Naive thymus-derived CD4-positive, alpha-beta T cell (primary cell): ENCODE measurements at regions not wholly inside any gene's neighbourhood (a gene's known extent, or its start where the extent isn't known, plus 50 kb on each side); places are given as distances from the start of the nearest gene placed in this dataset.

ENCODE experiments used
- ATAC-seq: fragments of 150-1000 bp; cut with Tn5 transposase; 2 replicates; pipeline ENCODE4 v1.10.0; 2021; ENCODE audit warnings: mild to moderate bottlenecking, moderate library complexity
- CTCF ChIA-PET: fragments of 350-600 bp; sonication (Branson Sonifier 250); formaldehyde crosslinking; loops from one replicate; lab custom pipeline; 2021; ENCODE audit warnings: antibody characterized with exemption; lab: Charles Lee
- POLR2A ChIA-PET: fragments of 350-600 bp; sonication (Branson Sonifier 250); formaldehyde crosslinking; loops from one replicate; lab custom pipeline; 2021; ENCODE audit warnings: antibody characterized with exemption, inconsistent platforms; lab: Charles Lee
- DNase-seq, 9 donors: peaks; one replicate each; pipeline versions ENCODE4 v3.0.0 to v3.0.0-alpha.2; 2020 to 2022; ENCODE audit warnings: mixed read lengths in 1 of 9
- H3K27ac ChIP-seq: one replicate; pipeline ENCODE4 v1.7.0; 2013; ENCODE audit warnings: mild to moderate bottlenecking, low read depth, low read length, moderate library complexity
- H3K27me3 ChIP-seq, 2 donors: one replicate each; pipeline ENCODE4 v1.7.0; 2013; ENCODE audit warnings: low read length in 2 of 2, mild to moderate bottlenecking in 2 of 2, moderate library complexity in 2 of 2; ENCODE audit not compliant: control insufficient read depth in 2 of 2, insufficient read depth in 2 of 2
- H3K36me3 ChIP-seq, 3 experiments: 1 replicate in 2 of 3; 2 replicates in 1 of 3; pipeline ENCODE4 v1.7.0; 2013; ENCODE audit warnings: low read length in 3 of 3, mild to moderate bottlenecking in 3 of 3, moderate library complexity in 1 of 3; ENCODE audit not compliant: insufficient read depth in 3 of 3, control insufficient read depth in 2 of 3
- H3K4me1 ChIP-seq, 2 donors: one replicate each; pipeline ENCODE4 v1.7.0; 2013; ENCODE audit warnings: low read length in 2 of 2, mild to moderate bottlenecking in 2 of 2, moderate library complexity in 1 of 2; ENCODE audit not compliant: control insufficient read depth in 2 of 2, insufficient read depth in 2 of 2
- H3K4me3 ChIP-seq: 2 replicates; pipeline ENCODE4 v1.7.0; 2013; ENCODE audit warnings: mild to moderate bottlenecking, low read length
- H3K9me3 ChIP-seq, 3 experiments: 1 replicate in 2 of 3; 2 replicates in 1 of 3; pipeline ENCODE4 v1.7.0; 2013; ENCODE audit warnings: low read length in 3 of 3; ENCODE audit not compliant: control insufficient read depth in 2 of 3
- H3K27ac Mint-ChIP-seq, 9 donors: one replicate each; pipeline ENCODE4 v1.8.0; 2020 to 2022; ENCODE audit warnings: mixed read lengths in 9 of 9, mild to moderate bottlenecking in 8 of 9, moderate library complexity in 5 of 9, inconsistent platforms in 2 of 9
- H3K27me3 Mint-ChIP-seq, 5 donors: one replicate each; pipeline ENCODE4 v1.8.0; 2021 to 2022; ENCODE audit warnings: mixed read lengths in 5 of 5, mild to moderate bottlenecking in 1 of 5
- H3K36me3 Mint-ChIP-seq, 5 donors: one replicate each; pipeline ENCODE4 v1.8.0; 2020 to 2022; ENCODE audit warnings: mixed read lengths in 5 of 5, mild to moderate bottlenecking in 3 of 5, inconsistent platforms in 1 of 5
- H3K4me1 Mint-ChIP-seq, 7 donors: one replicate each; pipeline ENCODE4 v1.8.0; 2020 to 2022; ENCODE audit warnings: mixed read lengths in 7 of 7, mild to moderate bottlenecking in 3 of 7, inconsistent platforms in 1 of 7
- H3K4me3 Mint-ChIP-seq, 10 donors: one replicate each; pipeline ENCODE4 v1.8.0; 2020 to 2022; ENCODE audit warnings: mild to moderate bottlenecking in 10 of 10, mixed read lengths in 10 of 10, moderate library complexity in 6 of 10, inconsistent platforms in 2 of 10
- H3K9me3 Mint-ChIP-seq, 11 donors: one replicate each; pipeline ENCODE4 v1.8.0; 2020 to 2022; ENCODE audit warnings: mixed read lengths in 11 of 11, mild to moderate bottlenecking in 4 of 11, inconsistent platforms in 1 of 11, moderate library complexity in 1 of 11
- intact Hi-C, 2 donors: fragments of 100-400 bp; cut with micrococcal nuclease; formaldehyde crosslinking; loops; one replicate each; pipeline ENCODE4 v1.15.1; 2023

- Mint-ChIP-seq H3K4me3 (no peak overlapping the region), H3K4me1 (no peaks in the 10 kb centered on the region), H3K36me3 (no peaks in the 10 kb centered on the region), H3K27ac (no peak overlapping the region), H3K27me3 (peaks cover 0 to 32% (median 8%) of the 10 kb centered on the region in 5 donors), H3K9me3 (peaks cover 0 to 2% (median 0%) of the 10 kb centered on the region in 11 donors)
- ATAC-seq (no peak), DNase-seq (no peak)
- CTCF ChIA-PET: no interaction called here
- Histone ChIP-seq H3K27me3 (no peaks in the 10 kb centered on the region), H3K4me3 (no peak overlapping the region), H3K9me3 (no peaks in the 10 kb centered on the region), H3K27ac (no peak overlapping the region), H3K4me1 (no peaks in the 10 kb centered on the region), H3K36me3 (no peaks in the 10 kb centered on the region)
- POLR2A ChIA-PET: no interaction called here
- intact Hi-C loops: no loop called here
Measured at GRCh38 chr9:135263511-135263910, 176.0 kb downstream of the OLFM1 start.

GRCh38 chr9:135265931-135266330 lies 178.5 kb downstream of the OLFM1 start:
- H3K9me3 Mint-ChIP-seq: peaks cover 0 to 5% (median 0%) of the 10 kb centered on the region in 11 donors
- ATAC-seq: no peak

GRCh38 chr9:135267191-135267809 lies 179.8 kb downstream of the OLFM1 start:
- Mint-ChIP-seq H3K9me3 (peaks cover 0 to 5% (median 0%) of the 10 kb centered on the region in 11 donors), H3K4me1 (no peaks in the 10 kb centered on the region), H3K27ac (no peak overlapping the region), H3K4me3 (no peak overlapping the region), H3K27me3 (peaks cover 0 to 45% (median 14%) of the 10 kb centered on the region in 5 donors), H3K36me3 (no peaks in the 10 kb centered on the region)
- CTCF ChIA-PET: no interaction called here
- ATAC-seq: no peak
- H3K27me3 ChIP-seq: no peaks in the 10 kb centered on the region
- intact Hi-C loops: loop anchor here in 1 of 2 donors (5.0 kb wide), 1 partner anchor 180 kb away; the partner anchor contains the start of gene OLFM1
- no peak overlapping the region for H3K27ac ChIP-seq
- H3K9me3 ChIP-seq: no peaks in the 10 kb centered on the region
- no peak overlapping the region for H3K4me3 ChIP-seq
- DNase-seq: no peak
- H3K36me3 ChIP-seq: no peaks in the 10 kb centered on the region
- POLR2A ChIA-PET: no interaction called here
- H3K4me1 ChIP-seq: no peaks in the 10 kb centered on the region

More at GRCh38 chr9:135265931-135266330, 178.5 kb downstream of the OLFM1 start:
- Mint-ChIP-seq H3K36me3 (no peaks in the 10 kb centered on the region), H3K4me1 (no peaks in the 10 kb centered on the region), H3K4me3 (no peak overlapping the region), H3K27ac (no peak overlapping the region), H3K27me3 (peaks cover 0 to 34% (median 8%) of the 10 kb centered on the region in 5 donors)
- no peak for DNase-seq
- Histone ChIP-seq H3K27ac (no peak overlapping the region), H3K9me3 (no peaks in the 10 kb centered on the region), H3K36me3 (no peaks in the 10 kb centered on the region), H3K4me1 (no peaks in the 10 kb centered on the region), H3K4me3 (no peak overlapping the region), H3K27me3 (no peaks in the 10 kb centered on the region)
- intact Hi-C loops: loop anchor here in 1 of 2 donors (5.0 kb wide), 1 partner anchor 179 kb away; the partner anchor contains the start of gene OLFM1
- ChIA-PET CTCF (no interaction called here), POLR2A (no interaction called here)

- Mint-ChIP-seq H3K36me3 (no peaks in the 10 kb centered on the region), H3K27me3 (peaks cover 0 to 52% (median 14%) of the 10 kb centered on the region in 5 donors)
- CTCF ChIA-PET: no interaction called here
Measured at GRCh38 chr9:135268031-135268430, 180.6 kb downstream of the OLFM1 start.

GRCh38 chr9:135268981-135269380 lies 181.5 kb downstream of the OLFM1 start:
- no peak overlapping the region for H3K27ac Mint-ChIP-seq
- H3K27me3 Mint-ChIP-seq: peaks cover 0 to 61% (median 14%) of the 10 kb centered on the region in 5 donors
- DNase-seq (no peak), ATAC-seq (no peak)
- Histone ChIP-seq H3K4me3 (no peak overlapping the region), H3K27ac (no peak overlapping the region), H3K27me3 (no peaks in the 10 kb centered on the region), H3K9me3 (no peaks in the 10 kb centered on the region), H3K4me1 (no peaks in the 10 kb centered on the region), H3K36me3 (no peaks in the 10 kb centered on the region)
- intact Hi-C loops: loop anchor here in 1 of 2 donors (5.0 kb wide), 1 partner anchor 182 kb away; the partner anchor contains the start of gene OLFM1
- no peaks in the 10 kb centered on the region for H3K4me1 Mint-ChIP-seq
- H3K9me3 Mint-ChIP-seq: peaks cover 0 to 5% (median 0%) of the 10 kb centered on the region in 11 donors
- CTCF ChIA-PET: no interaction called here
- no peaks in the 10 kb centered on the region for H3K36me3 Mint-ChIP-seq
- no peak overlapping the region for H3K4me3 Mint-ChIP-seq
- POLR2A ChIA-PET: no interaction called here

More at GRCh38 chr9:135268031-135268430, 180.6 kb downstream of the OLFM1 start:
- no peak overlapping the region for H3K4me3 Mint-ChIP-seq
- no peaks in the 10 kb centered on the region for H3K27me3 ChIP-seq
- no peak overlapping the region for H3K4me3 ChIP-seq
- no peaks in the 10 kb centered on the region for H3K4me1 ChIP-seq
- H3K4me1 Mint-ChIP-seq: no peaks in the 10 kb centered on the region
- ATAC-seq: no peak
- no peak for DNase-seq
- peaks cover 0 to 5% (median 0%) of the 10 kb centered on the region in 11 donors for H3K9me3 Mint-ChIP-seq
- POLR2A ChIA-PET: no interaction called here
- H3K9me3 ChIP-seq: no peaks in the 10 kb centered on the region
- intact Hi-C loops: loop anchor here in 1 of 2 donors (5.0 kb wide), 1 partner anchor 181 kb away; the partner anchor contains the start of gene OLFM1
- H3K27ac Mint-ChIP-seq: no peak overlapping the region
- no peaks in the 10 kb centered on the region for H3K36me3 ChIP-seq
- H3K27ac ChIP-seq: no peak overlapping the region

GRCh38 chr9:135269912-135270830 lies 182.7 kb downstream of the OLFM1 start:
- no peak overlapping the region for H3K27ac Mint-ChIP-seq

More at GRCh38 chr9:135269912-135270830, 182.7 kb downstream of the OLFM1 start:
- no peaks in the 10 kb centered on the region for H3K27me3 ChIP-seq
- ChIA-PET CTCF (no interaction called here), POLR2A (no interaction called here)
- Mint-ChIP-seq H3K27me3 (peaks cover 0 to 58% (median 16%) of the 10 kb centered on the region in 5 donors), H3K36me3 (no peaks in the 10 kb centered on the region), H3K4me1 (no peaks in the 10 kb centered on the region), H3K9me3 (peaks cover 0 to 5% (median 0%) of the 10 kb centered on the region in 11 donors), H3K4me3 (no peak overlapping the region)
- intact Hi-C loops: loop anchor here in 1 of 2 donors (5.0 kb wide), 1 partner anchor 183 kb away; the partner anchor contains the start of gene OLFM1
- no peaks in the 10 kb centered on the region for H3K4me1 ChIP-seq
- H3K36me3 ChIP-seq: no peaks in the 10 kb centered on the region
- no peak overlapping the region for H3K27ac ChIP-seq
- ATAC-seq: peak; percentile 20
- H3K9me3 ChIP-seq: no peaks in the 10 kb centered on the region
- DNase-seq: no peak
- H3K4me3 ChIP-seq: no peak overlapping the region
